Breast epithelium (tissue), 4 donors: ENCODE measurements at regions not wholly inside any gene's neighbourhood (a gene's known extent, or its start where the extent isn't known, plus 50 kb on each side); places are given as distances from the start of the nearest gene placed in this dataset.

Source experiments
- DNase-seq, 2 donors: peaks; one replicate each; pipeline ENCODE4 v3.0.0-alpha.2; 2019; ENCODE audit warnings: low spot score in 2 of 2
- H3K27ac ChIP-seq, 2 donors: fragments of 200-600 bp; sonication (generic) in 1 of 2; one replicate each; pipeline ENCODE4 v1.5.1; 2016 to 2019; ENCODE audit warnings: mild to moderate bottlenecking in 1 of 2
- H3K27me3 ChIP-seq, 2 donors: fragments of 200-600 bp; sonication (generic) in 1 of 2; one replicate each; pipeline versions ENCODE4 v1.5.1 to v1.6.0; 2017 to 2019; ENCODE audit warnings: control low read depth in 1 of 2, mild to moderate bottlenecking in 1 of 2
- H3K36me3 ChIP-seq: fragments of 200-600 bp; one replicate; pipeline ENCODE4 v1.5.1; 2019
- H3K4me1 ChIP-seq, 2 donors: fragments of 200-600 bp; sonication (generic); one replicate each; pipeline ENCODE4 v1.5.1; 2016 to 2019; ENCODE audit warnings: control low read depth in 1 of 2
- H3K4me3 ChIP-seq, 3 donors: fragments of 200-600 bp; sonication (generic); 1 replicate in 2 of 3; 2 replicates in 1 of 3; pipeline ENCODE4 v1.5.1; 2016 to 2019; ENCODE audit warnings: mild to moderate bottlenecking in 3 of 3, moderate library complexity in 2 of 3
- H3K9me3 ChIP-seq, 2 donors: fragments of 200-600 bp; sonication (generic) in 1 of 2; one replicate each; pipeline ENCODE4 v1.5.1; 2016 to 2019; ENCODE audit warnings: control low read depth in 1 of 2
- CTCF ChIP-seq, 3 donors: fragments of 450-650 bp; IDR thresholded peaks; one replicate each; pipeline ENCODE4 v1.5.1; 2016 to 2017; ENCODE audit warnings: antibody characterized with exemption in 3 of 3, mild to moderate bottlenecking in 3 of 3, moderate library complexity in 3 of 3
- POLR2A ChIP-seq: fragments of 450-650 bp; IDR thresholded peaks from one replicate; pipeline ENCODE4 v1.6.1; 2016; ENCODE audit warnings: antibody characterized with exemption, mild to moderate bottlenecking, moderate library complexity
- POLR2AphosphoS5 ChIP-seq, 3 donors: sonication (generic); formaldehyde crosslinking; IDR thresholded peaks; one replicate each; pipeline ENCODE4 v1.6.1; 2017; ENCODE audit warnings: antibody characterized with exemption in 3 of 3
- intact Hi-C: fragments of 100-400 bp; cut with DNase I; formaldehyde crosslinking; loops from one replicate; pipeline ENCODE4 v1.15.1; 2023; ENCODE audit warnings: low total_unique reads

GRCh38 chr9:19941874-19942273 lies 153.0 kb upstream of the SLC24A2 start:
- Histone ChIP-seq H3K27me3 (no peaks in the 10 kb centered on the region), H3K27ac (no peak overlapping the region), H3K4me1 (no peaks in the 10 kb centered on the region), H3K36me3 (no peaks in the 10 kb centered on the region), H3K4me3 (no peak overlapping the region), H3K9me3 (no peaks in the 10 kb centered on the region)
- intact Hi-C loops: no loop called here
- DNase-seq: no peak
- TF ChIP-seq CTCF (IDR thresholded peaks at IDR 0.05): no peak
- TF ChIP-seq POLR2AphosphoS5 (IDR thresholded peaks at IDR 0.05): no peak
- no peak for TF ChIP-seq POLR2A

GRCh38 chr9:19940811-19941535 lies 152.1 kb upstream of the SLC24A2 start:
- H3K4me1 ChIP-seq: no peaks in the 10 kb centered on the region
- intact Hi-C loops: no loop called here
- DNase-seq: no peak
- no peak overlapping the region for H3K4me3 ChIP-seq
- TF ChIP-seq POLR2A: no peak
- no peak for TF ChIP-seq POLR2AphosphoS5 (IDR thresholded peaks at IDR 0.05)
- TF ChIP-seq CTCF (IDR thresholded peaks at IDR 0.05): no peak
- H3K27me3 ChIP-seq: no peaks in the 10 kb centered on the region
- H3K9me3 ChIP-seq: no peaks in the 10 kb centered on the region
- no peaks in the 10 kb centered on the region for H3K36me3 ChIP-seq
- H3K27ac ChIP-seq: no peak overlapping the region

GRCh38 chr9:19939734-19940278 lies 151.0 kb upstream of the SLC24A2 start:
- Histone ChIP-seq H3K4me3 (no peak overlapping the region), H3K4me1 (no peaks in the 10 kb centered on the region), H3K27me3 (no peaks in the 10 kb centered on the region), H3K9me3 (no peaks in the 10 kb centered on the region), H3K27ac (no peak overlapping the region), H3K36me3 (no peaks in the 10 kb centered on the region)
- TF ChIP-seq POLR2A (no peak), CTCF (IDR thresholded peaks at IDR 0.05) (no peak), POLR2AphosphoS5 (IDR thresholded peaks at IDR 0.05) (no peak)
- intact Hi-C loops: loop anchor here (5.0 to 10.0 kb wide), 2 partner anchors 667 to 915 kb away; no protein-coding TSS in a partner anchor
- DNase-seq: no peak

GRCh38 chr9:19938990-19939733 lies 150.3 kb upstream of the SLC24A2 start:
- no peak overlapping the region for H3K27ac ChIP-seq
- no peak for TF ChIP-seq POLR2A
- TF ChIP-seq CTCF (IDR thresholded peaks at IDR 0.05): no peak
- no peak for TF ChIP-seq POLR2AphosphoS5 (IDR thresholded peaks at IDR 0.05)
- intact Hi-C loops: loop anchor here (5.0 to 10.0 kb wide), 2 partner anchors 668 to 916 kb away; no protein-coding TSS in a partner anchor
- DNase-seq: no peak
- H3K36me3 ChIP-seq: no peaks in the 10 kb centered on the region
- H3K4me3 ChIP-seq: no peak overlapping the region
- no peaks in the 10 kb centered on the region for H3K27me3 ChIP-seq
- H3K9me3 ChIP-seq: no peaks in the 10 kb centered on the region
- no peaks in the 10 kb centered on the region for H3K4me1 ChIP-seq

- no peaks in the 10 kb centered on the region for H3K4me1 ChIP-seq
- no peak overlapping the region for H3K27ac ChIP-seq
- no peaks in the 10 kb centered on the region for H3K9me3 ChIP-seq
- TF ChIP-seq POLR2AphosphoS5 (IDR thresholded peaks at IDR 0.05): no peak
- no peak for TF ChIP-seq CTCF (IDR thresholded peaks at IDR 0.05)
- no peak for TF ChIP-seq POLR2A
- no peaks in the 10 kb centered on the region for H3K36me3 ChIP-seq
- DNase-seq: no peak
- no peak overlapping the region for H3K4me3 ChIP-seq
- intact Hi-C loops: loop anchor here (5.0 to 10.0 kb wide), 2 partner anchors 670 to 918 kb away; no protein-coding TSS in a partner anchor
- H3K27me3 ChIP-seq: no peaks in the 10 kb centered on the region
Measured at GRCh38 chr9:19937121-19937520, 148.3 kb upstream of the SLC24A2 start.
